ENCODE measurements at regions not wholly inside any gene's neighbourhood (a gene's known extent, or its start where the extent isn't known, plus 50 kb on each side); places are given as distances from the start of the nearest gene placed in this dataset.

GRCh38 chr3:13193320-13194284 is 120.4 kb upstream of the IQSEC1 start:
- TF ChIP-seq, protein P1, sequence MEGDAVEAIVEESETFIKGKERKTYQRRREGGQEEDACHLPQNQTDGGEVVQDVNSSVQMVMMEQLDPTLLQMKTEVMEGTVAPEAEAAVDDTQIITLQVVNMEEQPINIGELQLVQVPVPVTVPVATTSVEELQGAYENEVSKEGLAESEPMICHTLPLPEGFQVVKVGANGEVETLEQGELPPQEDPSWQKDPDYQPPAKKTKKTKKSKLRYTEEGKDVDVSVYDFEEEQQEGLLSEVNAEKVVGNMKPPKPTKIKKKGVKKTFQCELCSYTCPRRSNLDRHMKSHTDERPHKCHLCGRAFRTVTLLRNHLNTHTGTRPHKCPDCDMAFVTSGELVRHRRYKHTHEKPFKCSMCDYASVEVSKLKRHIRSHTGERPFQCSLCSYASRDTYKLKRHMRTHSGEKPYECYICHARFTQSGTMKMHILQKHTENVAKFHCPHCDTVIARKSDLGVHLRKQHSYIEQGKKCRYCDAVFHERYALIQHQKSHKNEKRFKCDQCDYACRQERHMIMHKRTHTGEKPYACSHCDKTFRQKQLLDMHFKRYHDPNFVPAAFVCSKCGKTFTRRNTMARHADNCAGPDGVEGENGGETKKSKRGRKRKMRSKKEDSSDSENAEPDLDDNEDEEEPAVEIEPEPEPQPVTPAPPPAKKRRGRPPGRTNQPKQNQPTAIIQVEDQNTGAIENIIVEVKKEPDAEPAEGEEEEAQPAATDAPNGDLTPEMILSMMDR (IDR thresholded peaks at IDR 0.05; ENCODE audit: low read depth, low read length, poor library complexity, severe bottlenecking) = no peak
- no peak for TF ChIP-seq EZH2phosphoT487 (IDR thresholded peaks at IDR 0.05; ENCODE audit: borderline replicate concordance, low read length)
